ENCODE measurements at regions not wholly inside any gene's neighbourhood (a gene's known extent, or its start where the extent isn't known, plus 50 kb on each side); places are given as distances from the start of the nearest gene placed in this dataset.

DNA sequence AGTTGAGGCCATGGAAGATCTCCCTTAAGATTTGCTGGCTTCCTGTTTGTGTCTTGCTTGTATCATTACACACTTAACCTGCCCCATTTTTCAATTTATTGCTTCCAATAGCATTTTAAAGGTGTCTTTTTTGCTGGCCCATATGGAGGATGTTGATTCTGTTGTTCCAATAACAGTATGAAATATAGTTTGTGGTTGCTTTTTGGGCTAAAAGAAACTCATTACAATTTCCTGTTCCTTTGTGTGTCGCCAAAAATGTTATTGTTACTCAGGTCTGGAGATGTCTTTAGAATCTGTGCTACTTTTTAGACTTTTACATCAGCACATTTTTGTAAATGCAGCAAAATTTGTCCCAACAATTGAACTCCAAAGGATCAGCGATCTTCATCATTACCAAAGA is 234.0 kb upstream of the ITGA4 start:
- TF ChIP-seq NFE2L2 (IDR thresholded peaks at IDR 0.05; ENCODE audit: low read depth, low read length) (no peak), MAFK (IDR thresholded peaks at IDR 0.05; ENCODE audit: low read depth, low read length) (no peak)
- intact Hi-C loops (cut with micrococcal nuclease) (no loop called here), in situ Hi-C loops (cut with MboI; ENCODE audit: low sequenced_read_pairs) (no loop called here), dilution Hi-C loops (cut with HindIII; ENCODE audit: low sequenced_read_pairs, unreplicated experiment) (no loop called here)
- Histone ChIP-seq H3K9me1 (ENCODE audit: insufficient read depth, low read length) (no peaks in the 10 kb centered on the region), H2AK9ac (replicated peaks; ENCODE audit: low read depth, low read length, poor library complexity) (no peak overlapping the region), H3K27me3 (ENCODE audit: control insufficient read depth, insufficient read depth, low read length) (no peaks in the 10 kb centered on the region), H3K56ac (ENCODE audit: extremely low read depth, insufficient read depth, low read length) (no peak overlapping the region), H4K8ac (ENCODE audit: low read depth in 2 of 2, low read length in 2 of 2) (no peak overlapping the region), H3K4ac (ENCODE audit: low read depth, low read length) (no peak overlapping the region), H2AK5ac (ENCODE audit: low read depth, low read length) (no peak overlapping the region), H2BK120ac (ENCODE audit: low read depth, low read length) (no peak overlapping the region), H3K4me1 (ENCODE audit: control insufficient read depth, insufficient read depth, low read length) (no peaks in the 10 kb centered on the region), H3K9me3 (ENCODE audit: control insufficient read depth, insufficient read depth, low read length) (no peaks in the 10 kb centered on the region), H3K27ac (ENCODE audit: insufficient read depth, low read length) (no peak overlapping the region), H2AFZ (replicated peaks; ENCODE audit: low read length, poor library complexity) (no peak overlapping the region), H4K20me1 (ENCODE audit: insufficient read depth, low read length) (no peaks in the 10 kb centered on the region), H3K79me1 (ENCODE audit: low read depth in 1 of 2, low read length in 2 of 2) (no peaks in the 10 kb centered on the region), H4K5ac (ENCODE audit: low read depth, low read length) (no peak overlapping the region), H4K91ac (ENCODE audit: insufficient read depth, low read depth, low read length) (no peak overlapping the region), H3K18ac (ENCODE audit: low read depth, low read length) (no peak overlapping the region), H2BK15ac (ENCODE audit: low read depth, low read length) (no peak overlapping the region), H2BK20ac (ENCODE audit: low read depth, low read length) (no peak overlapping the region), H2BK5ac (ENCODE audit: low read depth, low read length, poor library complexity, severe bottlenecking) (no peak overlapping the region), H3K36me3 (ENCODE audit: control insufficient read depth, insufficient read depth, low read length) (no peaks in the 10 kb centered on the region), H3K4me2 (ENCODE audit: low read depth, low read length) (no peak overlapping the region), H3K9ac (ENCODE audit: low read depth, low read length) (no peak overlapping the region), H3K23ac (ENCODE audit: low read depth, low read length) (no peak overlapping the region), H3K14ac (replicated peaks; ENCODE audit: low read depth, low read length) (no peak overlapping the region), H3K4me3 (ENCODE audit: insufficient read depth, low read depth, low read length) (no peak overlapping the region)
- no peak for ATAC-seq (ENCODE audit: low read depth)
- POLR2A ChIA-PET (ENCODE audit: unreplicated experiment) = no interaction called here
- DNase-seq = no peak
- WGBS, 2 experiments (ENCODE audit: extremely low coverage in 2 of 2, insufficient read length in 1 of 2) = no CpG with 5 or more reads among the region's 2 CpGs
- CTCF ChIA-PET = no interaction called here
- no TSS peak for BruUV-seq (replicated peaks)
